HG03354 (cell line): ENCODE measurements at regions not wholly inside any gene's neighbourhood (a gene's known extent, or its start where the extent isn't known, plus 50 kb on each side); places are given as distances from the start of the nearest gene placed in this dataset.
"Not testable (repeated sequence)": the region's sequence is repeated elsewhere in the genome, so short reads cannot be mapped to it uniquely, and the experiment has no call there.

Experiments
- ATAC-seq: cut with Tn5 transposase; IDR thresholded peaks from one replicate; pipeline ENCODE4 v1.9.1; 2021; ENCODE audit warnings: mild to moderate bottlenecking; ENCODE audit not compliant: unreplicated experiment, poor library complexity, severe bottlenecking

DNA sequence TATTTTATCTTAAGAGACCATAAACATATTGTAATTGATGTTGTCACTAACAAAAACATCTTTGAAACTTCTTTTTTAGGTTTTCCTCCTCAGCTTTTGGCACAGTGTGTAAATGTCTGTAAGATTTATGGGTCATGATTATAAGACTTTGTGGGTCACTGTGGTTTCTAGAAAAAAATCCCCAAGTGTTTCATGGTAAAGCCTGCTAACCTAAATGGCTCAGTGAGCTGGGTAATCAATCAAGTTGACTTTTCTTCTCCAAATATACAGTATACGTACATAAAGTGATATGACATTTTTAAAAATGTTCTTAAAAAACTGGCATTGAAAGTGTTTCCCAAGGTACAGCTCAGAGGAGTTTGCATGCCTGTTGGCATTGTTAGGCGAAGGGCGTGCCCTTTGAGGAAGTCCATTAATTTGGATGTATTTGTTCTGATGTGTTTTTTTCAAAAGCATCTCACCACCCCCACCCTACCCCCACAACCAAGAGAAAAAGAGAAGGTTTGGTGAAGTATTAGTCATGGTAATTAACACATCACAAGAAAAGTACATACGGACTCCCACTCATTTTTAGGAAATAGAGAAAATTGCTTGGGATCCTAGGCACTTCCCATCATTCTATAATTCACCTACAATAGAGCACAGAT is 385.4 kb upstream of the LRRC3B start:
- no peak for ATAC-seq

DNA sequence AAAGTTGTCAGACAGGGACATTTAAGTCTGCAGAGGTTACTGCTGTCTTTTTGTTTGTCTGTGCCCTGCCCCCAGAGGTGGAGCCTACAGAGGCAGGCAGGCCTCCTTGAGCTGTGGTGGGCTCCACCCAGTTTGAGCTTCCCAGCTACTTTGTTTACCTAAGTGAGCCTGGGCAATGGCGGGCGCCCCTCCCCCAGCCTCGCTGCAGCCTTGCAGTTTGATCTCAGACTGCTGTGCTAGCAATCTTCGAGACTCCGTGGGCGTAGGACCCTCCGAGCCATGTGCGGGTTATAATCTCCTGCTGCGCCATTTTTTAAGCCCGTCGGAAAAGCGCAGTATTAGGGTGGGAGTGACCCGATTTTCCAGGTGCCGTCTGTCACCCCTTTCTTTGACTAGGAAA is 378.0 kb upstream of the LRRC3B start:
- not testable (repeated sequence) for ATAC-seq

DNA sequence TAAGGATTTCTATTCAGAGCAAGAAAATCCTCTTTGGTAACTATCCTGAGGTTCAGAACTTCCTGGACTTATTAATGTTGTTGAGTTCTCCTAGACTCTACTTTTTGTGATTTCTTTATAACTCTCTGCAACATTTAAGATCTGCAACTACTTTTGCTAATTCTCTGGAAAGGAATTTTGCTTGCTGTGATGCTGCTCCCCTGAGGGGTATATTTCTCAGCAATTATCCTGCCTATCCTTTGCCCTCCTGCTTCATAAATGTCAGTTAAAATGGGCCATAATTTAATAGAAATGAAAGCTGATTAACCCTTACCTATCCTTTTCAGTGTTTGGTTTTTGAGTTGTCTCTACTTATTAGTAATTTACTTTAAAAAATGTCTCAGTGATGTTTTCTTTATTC is 377.3 kb upstream of the LRRC3B start:
- no peak for ATAC-seq

DNA sequence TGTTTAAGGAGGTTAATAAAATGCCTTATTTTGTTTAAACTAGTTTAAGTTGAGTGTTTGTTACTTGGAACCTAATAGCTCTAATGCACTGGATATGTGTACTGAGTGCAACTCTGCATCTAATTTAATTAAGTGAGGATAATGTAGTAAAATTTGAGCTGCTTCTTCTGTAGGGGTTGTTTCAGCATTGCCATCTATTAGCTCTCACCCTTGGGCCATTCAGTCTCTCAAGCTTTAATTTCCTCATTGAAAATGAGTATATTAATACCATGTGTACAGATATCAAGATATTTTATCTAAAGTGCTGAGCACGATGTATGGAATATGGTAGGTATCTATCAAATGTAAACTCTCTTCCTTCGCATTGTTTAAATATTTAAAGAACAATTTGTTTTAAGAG is 375.7 kb upstream of the LRRC3B start:
- ATAC-seq: no peak

DNA sequence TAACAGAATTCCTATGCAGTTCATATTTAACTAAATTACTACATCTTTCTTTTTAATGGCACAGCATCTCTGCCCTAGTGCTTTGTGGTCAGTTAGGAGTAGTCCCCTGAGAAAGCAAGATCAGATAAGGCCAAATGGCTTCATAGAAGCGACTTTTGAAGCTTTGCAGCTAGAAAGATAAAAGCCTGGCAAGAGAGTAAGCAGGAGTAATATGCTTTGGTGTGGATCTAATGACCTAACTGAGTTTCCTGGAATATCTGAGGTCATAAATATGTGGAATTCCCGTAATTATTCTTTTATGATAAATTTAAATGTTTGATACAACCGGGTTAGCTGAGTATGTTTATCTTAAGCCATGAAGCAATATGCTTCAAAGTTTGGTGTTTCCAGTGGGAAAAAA is 374.9 kb upstream of the LRRC3B start:
- no peak for ATAC-seq

DNA sequence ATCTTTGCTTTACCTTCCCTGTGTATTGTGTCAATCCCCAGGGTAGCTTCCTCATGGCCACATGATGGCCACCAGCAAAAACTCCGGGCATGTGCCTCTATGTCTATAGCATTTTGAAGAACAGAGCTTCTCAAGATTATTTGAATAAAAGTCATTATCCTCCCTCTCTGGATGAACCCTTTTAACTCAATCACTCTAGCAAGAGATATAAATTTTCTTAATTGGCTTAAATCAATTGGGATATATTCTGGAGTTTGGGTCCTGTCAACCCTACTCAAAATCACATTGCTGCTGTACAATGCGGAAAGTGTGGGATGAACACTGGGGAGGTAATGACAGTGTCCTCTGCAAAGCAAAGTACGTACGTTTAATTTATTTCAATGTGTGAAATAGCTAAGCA is 370.6 kb upstream of the LRRC3B start:
- no peak for ATAC-seq

DNA sequence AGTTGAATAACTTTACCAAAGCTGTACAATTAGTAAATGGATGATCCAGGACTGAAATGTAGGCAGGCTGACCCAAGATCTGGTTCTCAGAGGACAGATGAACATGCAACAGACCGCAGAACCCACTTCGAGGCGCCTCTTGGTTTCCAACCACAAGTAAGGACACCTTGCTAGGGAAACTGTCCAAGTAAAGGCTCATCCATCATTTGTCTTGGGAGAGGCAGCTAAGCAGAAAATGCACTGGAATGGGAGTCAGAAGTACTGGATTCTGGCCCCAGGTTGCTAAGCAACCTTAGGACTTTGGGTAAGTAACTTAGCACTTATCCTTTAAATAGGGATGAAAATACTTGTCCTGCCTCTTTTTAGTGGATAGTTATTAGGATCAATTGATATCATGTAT is 366.3 kb upstream of the LRRC3B start:
- ATAC-seq: no peak

DNA sequence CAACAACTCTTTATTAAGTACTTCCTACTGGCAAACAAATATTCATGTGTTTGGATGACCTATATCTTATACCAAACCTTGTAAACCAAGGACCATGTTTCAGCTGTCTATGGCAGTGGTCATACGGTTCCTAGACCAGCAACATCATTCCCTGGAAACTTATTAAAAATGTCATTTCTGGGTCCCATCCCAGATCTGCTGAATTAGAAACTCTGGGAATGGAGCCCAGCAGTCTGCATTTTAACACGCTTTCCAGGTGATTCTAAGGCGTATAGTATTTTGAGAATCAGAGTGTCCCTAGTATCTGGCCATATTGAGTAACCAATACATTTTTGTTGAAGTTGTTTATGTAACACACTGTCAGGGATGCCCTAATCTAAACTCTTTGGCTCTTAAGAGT is 363.4 kb upstream of the LRRC3B start:
- ATAC-seq: no peak

DNA sequence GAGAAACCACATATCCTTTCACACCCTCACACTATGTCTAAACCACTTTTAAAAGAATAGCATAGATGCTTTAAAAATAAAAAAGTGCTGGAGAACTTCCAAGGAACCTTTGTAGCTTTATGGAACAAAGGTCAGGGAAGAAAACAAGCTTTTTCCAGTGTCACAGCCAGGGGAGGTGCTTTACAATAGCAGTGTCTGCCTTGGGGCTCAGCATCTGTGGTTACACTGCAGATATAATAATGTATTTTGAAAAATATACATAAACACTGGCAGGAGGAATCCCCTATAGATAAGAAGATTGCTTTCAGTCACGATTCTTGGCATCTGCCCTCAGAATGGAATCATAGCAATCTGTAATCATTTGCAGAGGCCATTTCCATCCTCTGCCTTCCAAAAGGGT is 362.4 kb upstream of the LRRC3B start:
- no peak for ATAC-seq

DNA sequence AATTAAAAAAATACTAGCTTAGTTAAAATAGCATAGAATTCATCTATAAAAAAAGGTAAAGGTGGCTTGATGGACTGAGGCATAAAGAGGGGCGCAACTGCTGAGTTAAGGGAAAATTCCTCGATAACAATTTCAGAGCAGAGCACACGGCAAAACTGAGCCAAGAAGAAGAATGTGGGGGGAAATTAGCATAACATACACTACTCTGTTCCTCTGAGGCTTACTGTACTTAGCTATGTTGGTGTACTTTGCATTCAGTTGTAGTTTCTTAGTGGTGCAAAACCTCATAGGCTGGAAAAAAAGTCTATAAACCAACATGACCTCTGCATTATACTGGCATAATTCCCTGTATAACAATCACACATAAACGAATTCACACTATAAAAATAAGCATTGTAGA is 357.9 kb upstream of the LRRC3B start:
- ATAC-seq: no peak

DNA sequence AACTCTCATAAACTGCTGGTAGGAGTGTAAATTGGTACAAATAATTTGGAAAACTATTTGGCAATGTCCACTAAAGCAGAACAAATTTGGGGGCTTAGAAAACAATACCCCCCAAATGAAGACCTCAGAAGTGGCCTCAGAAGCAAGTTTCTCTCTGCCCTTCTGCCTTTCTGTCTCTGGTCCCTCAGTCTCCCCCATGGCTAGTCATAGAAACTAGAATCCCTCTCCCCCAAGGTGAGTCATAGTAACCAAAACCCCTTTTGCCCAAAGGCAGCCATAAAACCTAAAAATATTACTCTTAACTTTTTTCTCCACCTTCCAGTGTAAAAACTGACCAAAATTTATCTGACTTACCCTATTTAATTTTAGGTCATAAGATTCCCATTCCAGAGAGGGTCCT is 350.7 kb upstream of the LRRC3B start:
- ATAC-seq: no peak

DNA sequence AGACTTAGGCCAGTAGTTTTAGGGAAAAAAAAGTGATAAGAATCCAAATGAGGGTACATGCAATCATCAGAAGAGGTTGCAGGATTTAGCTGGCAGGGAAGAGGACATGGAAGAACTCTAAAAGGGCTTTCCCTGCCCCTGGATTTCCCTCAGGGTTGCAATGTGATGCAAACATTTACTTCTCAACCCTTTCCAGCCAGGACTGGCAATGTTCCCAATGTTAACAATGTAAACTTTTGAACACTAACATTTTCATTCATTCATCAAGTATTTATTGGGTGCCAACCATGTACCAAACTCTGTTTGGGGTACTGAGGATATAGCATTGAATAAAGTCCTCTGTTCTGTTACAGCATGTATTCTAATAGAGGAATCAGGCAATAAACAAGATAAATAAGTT is 349.4 kb upstream of the LRRC3B start:
- no peak for ATAC-seq

DNA sequence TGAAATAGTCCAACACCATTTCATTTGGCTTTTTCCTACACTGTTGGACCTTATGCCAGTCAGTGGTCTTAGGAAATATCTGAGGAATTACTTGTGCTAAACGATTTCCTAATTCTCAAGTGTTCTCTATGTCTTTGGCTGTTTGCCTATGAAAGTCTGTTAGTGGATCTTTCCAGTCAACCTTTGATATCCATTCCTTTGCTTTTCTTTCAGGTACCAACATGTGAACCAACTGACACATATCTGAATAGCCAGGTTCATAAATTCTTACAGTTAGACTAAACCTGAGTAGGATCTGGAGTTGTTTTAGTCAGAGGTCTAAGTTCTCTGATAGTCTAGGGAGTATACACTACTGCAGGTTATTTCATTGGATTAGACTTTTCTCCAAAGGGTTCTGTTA is 343.5 kb upstream of the LRRC3B start:
- no peak for ATAC-seq

DNA sequence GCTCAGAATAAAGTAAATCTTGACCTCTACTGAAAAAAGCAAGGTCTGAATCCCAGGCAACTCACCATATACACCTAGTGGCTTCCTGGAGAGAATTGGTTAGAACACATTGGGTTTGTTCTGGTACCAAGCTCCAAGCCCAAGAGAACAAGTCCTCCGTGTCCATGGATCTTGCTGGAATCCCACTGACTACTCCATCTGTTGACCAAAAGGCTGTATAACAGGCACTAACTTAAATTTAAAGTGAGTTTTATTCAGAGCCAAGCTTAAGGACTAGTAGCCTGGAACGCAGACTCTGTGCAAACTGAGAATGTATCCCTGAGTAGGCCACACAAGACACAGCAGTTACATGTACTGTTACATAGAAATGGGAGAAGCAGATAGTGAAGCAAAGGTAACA is 342.1 kb upstream of the LRRC3B start:
- no peak for ATAC-seq

DNA sequence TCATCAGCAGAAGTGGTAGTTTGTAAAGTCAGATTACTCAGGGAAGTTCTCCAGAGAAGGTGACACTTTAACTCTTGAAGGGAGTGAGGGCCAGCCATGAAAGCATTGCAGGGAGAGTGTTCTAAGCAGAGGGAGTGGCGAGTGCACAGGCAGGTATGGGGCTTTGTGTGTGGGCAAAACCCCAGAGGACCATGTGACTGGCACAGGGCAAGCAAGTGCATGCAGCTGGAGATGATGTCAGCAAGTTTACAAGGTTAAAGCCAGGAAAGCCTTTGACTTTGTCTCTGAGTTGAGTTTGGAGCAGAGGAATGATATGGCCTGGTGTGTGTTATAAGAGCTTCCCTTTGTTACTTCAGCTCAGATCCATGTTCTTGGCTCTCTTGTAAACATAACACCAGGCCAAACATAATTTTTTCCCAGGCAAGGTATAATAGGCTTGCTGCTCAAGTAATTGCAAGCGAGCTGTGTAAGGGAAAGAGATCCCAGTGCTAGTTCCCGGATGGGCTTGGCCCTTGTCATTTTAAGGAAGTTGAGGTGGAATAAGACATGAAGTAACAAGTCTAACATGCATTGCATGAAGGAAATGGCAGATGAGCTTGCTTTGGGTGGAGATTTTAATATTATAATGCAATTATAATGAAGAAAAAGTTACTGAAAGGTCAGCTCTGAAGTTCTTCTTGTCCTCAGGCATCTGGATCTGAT is 341.1 kb upstream of the LRRC3B start:
- no peak for ATAC-seq

DNA sequence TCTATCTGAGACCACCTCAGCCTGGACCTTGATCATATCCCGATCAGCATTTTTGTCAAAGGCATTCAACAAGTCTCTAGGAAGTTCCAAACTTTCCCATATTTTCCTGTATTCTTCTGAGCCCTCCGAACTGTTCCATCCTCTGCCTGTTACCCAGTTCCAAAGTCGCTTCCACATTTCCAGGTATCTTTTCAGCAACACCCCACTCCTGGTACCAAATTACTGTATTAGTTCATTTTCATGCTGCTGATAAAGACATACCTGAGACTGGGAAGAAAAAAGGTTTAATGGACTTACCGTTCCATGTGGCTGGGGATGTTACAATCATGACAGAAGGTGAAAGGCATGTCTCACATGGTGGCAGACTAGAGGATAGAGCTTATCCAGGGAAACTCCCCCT is 338.1 kb upstream of the LRRC3B start:
- not testable (repeated sequence) for ATAC-seq

DNA sequence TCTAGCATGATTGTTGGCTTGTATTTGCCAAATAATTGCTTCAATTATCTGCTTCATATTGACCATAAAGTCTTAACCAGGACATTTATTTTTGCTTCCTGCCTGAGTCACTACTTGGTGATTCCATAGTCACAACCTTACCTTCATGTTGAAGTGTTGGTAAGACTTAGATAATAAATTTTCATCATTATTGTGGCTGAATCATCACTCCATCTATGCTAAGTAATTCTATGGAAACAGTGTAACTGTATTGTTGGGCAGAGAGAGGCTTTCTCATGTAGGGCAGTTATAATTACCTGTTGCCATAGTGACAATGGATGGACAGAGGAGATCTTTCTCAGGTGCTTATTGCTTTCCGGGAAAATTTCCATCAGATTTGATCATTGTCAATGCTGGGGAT is 330.7 kb upstream of the LRRC3B start:
- ATAC-seq: no peak

DNA sequence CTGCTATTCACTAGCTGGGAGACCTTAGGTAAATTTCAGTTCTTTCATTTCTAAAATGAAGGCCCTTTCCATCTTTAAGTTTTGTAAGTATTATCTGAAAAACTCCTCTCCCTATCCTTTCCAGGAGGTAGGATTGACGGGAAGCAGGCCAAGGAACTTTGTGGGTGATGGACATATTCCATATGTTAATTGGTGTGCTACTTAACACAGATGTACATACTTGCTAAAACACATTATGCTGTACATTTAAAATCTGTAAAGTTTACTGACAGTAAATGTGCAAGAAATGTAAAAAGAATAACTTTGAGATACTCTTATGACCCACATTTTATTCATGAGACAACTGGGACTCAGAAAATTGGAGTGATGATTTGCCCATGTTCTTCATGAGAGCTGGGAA is 329.8 kb upstream of the LRRC3B start:
- no peak for ATAC-seq

DNA sequence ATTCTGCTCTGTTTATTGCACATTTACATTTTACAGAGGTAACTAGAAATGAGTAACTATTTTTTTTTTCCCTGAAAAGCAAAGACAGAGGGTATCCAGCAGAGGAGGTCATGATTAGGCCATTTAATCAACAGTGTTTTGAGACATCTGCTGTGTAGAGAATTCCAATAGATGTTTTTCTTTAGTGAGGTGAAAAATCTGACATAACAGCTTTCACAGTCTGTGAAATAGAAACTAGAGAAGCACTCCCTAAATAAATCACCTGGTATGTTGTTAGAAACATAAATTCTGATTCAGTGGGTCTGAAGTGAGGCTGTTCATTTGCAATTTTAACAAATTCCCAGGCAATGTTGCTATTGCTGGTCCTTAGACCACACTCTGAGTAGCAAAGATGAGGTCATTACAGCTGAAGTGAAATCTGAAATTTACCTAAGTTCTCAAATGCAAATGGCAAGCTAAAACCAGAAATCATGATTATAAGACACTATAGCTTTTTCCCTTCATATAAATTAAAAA is 329.2 kb upstream of the LRRC3B start:
- ATAC-seq: no peak

DNA sequence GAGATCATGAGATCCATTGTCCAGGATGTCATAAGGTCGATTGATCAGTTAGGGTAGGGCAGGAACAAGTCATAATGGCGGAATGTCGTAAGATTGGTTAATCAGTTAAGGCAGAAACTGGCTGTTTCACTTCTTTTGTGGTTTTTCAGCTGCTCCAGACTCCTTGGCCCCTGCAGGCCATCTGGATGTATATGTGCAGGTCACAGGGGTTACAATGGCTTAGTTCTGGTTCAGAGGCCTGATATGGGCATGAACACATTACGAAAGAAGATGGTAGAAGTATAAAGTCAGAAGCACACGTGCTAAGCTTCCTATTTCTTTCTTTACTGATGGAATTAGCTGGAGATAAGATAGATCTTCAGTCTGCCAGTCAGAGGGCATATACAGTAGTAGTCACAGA is 315.4 kb upstream of the LRRC3B start:
- ATAC-seq: no peak

DNA sequence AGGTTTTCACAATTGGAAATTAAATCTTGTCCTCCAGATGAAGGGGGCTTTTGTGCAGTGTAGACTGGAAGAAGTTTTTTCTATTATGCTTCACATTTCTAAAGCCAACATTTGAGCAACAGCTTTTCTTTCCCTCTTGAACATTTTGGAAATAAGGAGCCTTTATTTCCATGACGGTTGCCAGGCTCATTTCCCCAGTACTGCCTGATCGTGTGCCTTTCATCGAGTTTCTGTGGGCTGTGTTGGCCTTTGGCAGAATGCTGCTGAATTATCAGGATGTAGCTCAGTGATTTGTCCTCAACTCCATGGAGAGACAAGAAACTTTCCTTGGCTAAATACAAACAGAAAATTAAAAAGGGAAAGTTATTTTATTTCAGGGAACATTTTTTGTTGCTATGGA is 314.8 kb upstream of the LRRC3B start:
- no peak for ATAC-seq

DNA sequence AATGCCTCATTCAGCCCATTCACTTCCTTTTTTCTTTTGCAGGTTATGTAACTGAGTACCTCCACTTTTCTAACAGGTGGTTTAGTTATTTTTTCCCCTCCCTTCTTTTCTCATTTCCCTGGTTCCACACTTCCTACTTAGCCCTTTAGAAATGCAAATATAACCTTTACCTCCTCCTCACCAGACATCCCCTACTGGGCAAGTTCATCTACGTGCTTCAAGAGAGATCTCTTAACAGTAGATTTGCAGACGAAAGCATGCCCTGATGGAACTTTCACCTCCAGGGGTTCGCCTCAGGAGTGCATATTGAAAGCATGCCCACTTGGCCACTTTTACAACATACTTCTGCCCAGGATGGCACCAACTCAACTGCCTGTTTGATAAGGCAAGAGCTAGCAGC is 314.1 kb upstream of the LRRC3B start:
- no peak for ATAC-seq
